ENCODE measurements at regions not wholly inside any gene's neighbourhood (a gene's known extent, or its start where the extent isn't known, plus 50 kb on each side); places are given as distances from the start of the nearest gene placed in this dataset.

- no peak for TF ChIP-seq EP300 (IDR thresholded peaks at IDR 0.05)
- TF ChIP-seq POLR2A (IDR thresholded peaks at IDR 0.05): no peak
- TF ChIP-seq POLR2AphosphoS5 (IDR thresholded peaks at IDR 0.05): no peak
- no peak for TF ChIP-seq CTCF (IDR thresholded peaks at IDR 0.05)
- 17 to 46% methylated on average over 1 of the region's 1 CpG for WGBS, 2 donors (ENCODE audit: low coverage in 1 of 2)
- H3K27ac ChIP-seq: no peak overlapping the region
- no peaks in the 10 kb centered on the region for H3K27me3 ChIP-seq
- H3K36me3 ChIP-seq: no peaks in the 10 kb centered on the region
- H3K9me3 ChIP-seq: no peaks in the 10 kb centered on the region
- no peaks in the 10 kb centered on the region for H3K4me1 ChIP-seq
- H3K4me3 ChIP-seq: no peak overlapping the region
- no peak for ATAC-seq
These were observed 143.6 kb downstream of the OTOL1 start for GRCh38 chr3:161640181-161640580.

GRCh38 chr3:161641287-161641686, 144.7 kb downstream of the OTOL1 start:
- no peak for ATAC-seq
- Histone ChIP-seq H3K27me3 (no peaks in the 10 kb centered on the region), H3K36me3 (no peaks in the 10 kb centered on the region), H3K4me3 (no peak overlapping the region), H3K4me1 (no peaks in the 10 kb centered on the region), H3K9me3 (no peaks in the 10 kb centered on the region), H3K27ac (no peak overlapping the region)
- WGBS, 2 donors (ENCODE audit: low coverage in 1 of 2): 47 to 50% methylated on average over 1 of the region's 1 CpG
- TF ChIP-seq CTCF (IDR thresholded peaks at IDR 0.05) (no peak), POLR2A (IDR thresholded peaks at IDR 0.05) (no peak), EP300 (IDR thresholded peaks at IDR 0.05) (no peak), POLR2AphosphoS5 (IDR thresholded peaks at IDR 0.05) (no peak)

- Histone ChIP-seq H3K27me3 (no peaks in the 10 kb centered on the region), H3K4me1 (no peaks in the 10 kb centered on the region), H3K27ac (no peak overlapping the region), H3K9me3 (no peaks in the 10 kb centered on the region), H3K36me3 (no peaks in the 10 kb centered on the region), H3K4me3 (no peak overlapping the region)
- TF ChIP-seq POLR2AphosphoS5 (IDR thresholded peaks at IDR 0.05) (no peak), POLR2A (IDR thresholded peaks at IDR 0.05) (no peak), EP300 (IDR thresholded peaks at IDR 0.05) (no peak), CTCF (IDR thresholded peaks at IDR 0.05) (no peak)
- 66% methylated on average over 3 to 6 of the region's 6 CpGs for WGBS, 2 donors (ENCODE audit: low coverage in 1 of 2)
- no peak for ATAC-seq
These were observed 148.5 kb downstream of the OTOL1 start for GRCh38 chr3:161644891-161645635.

GRCh38 chr3:161647936-161648470, 151.4 kb downstream of the OTOL1 start:
- Histone ChIP-seq H3K27me3 (no peaks in the 10 kb centered on the region), H3K4me1 (no peaks in the 10 kb centered on the region), H3K9me3 (no peaks in the 10 kb centered on the region), H3K4me3 (no peak overlapping the region), H3K36me3 (no peaks in the 10 kb centered on the region), H3K27ac (no peak overlapping the region)
- no peak for ATAC-seq
- TF ChIP-seq EP300 (IDR thresholded peaks at IDR 0.05): no peak
- WGBS, 2 donors (ENCODE audit: low coverage in 1 of 2): 67 to 71% methylated on average over 1 to 2 of the region's 2 CpGs

GRCh38 chr3:161649900-161650484, 153.4 kb downstream of the OTOL1 start:
- H3K9me3 ChIP-seq: no peaks in the 10 kb centered on the region
- no peak overlapping the region for H3K4me3 ChIP-seq
- 38 to 43% methylated on average over 3 of the region's 3 CpGs for WGBS, 2 donors (ENCODE audit: low coverage in 1 of 2)
- ATAC-seq: no peak
- H3K27me3 ChIP-seq: no peaks in the 10 kb centered on the region
- H3K4me1 ChIP-seq: no peaks in the 10 kb centered on the region
- H3K36me3 ChIP-seq: no peaks in the 10 kb centered on the region
- TF ChIP-seq CTCF (IDR thresholded peaks at IDR 0.05) (no peak), EP300 (IDR thresholded peaks at IDR 0.05) (no peak), POLR2A (IDR thresholded peaks at IDR 0.05) (no peak), POLR2AphosphoS5 (IDR thresholded peaks at IDR 0.05) (no peak)
- H3K27ac ChIP-seq: no peak overlapping the region

Measured in gastroesophageal sphincter (tissue), 4 donors.